H1 (cell line): ENCODE measurements at regions not wholly inside any gene's neighbourhood (a gene's known extent, or its start where the extent isn't known, plus 50 kb on each side); places are given as distances from the start of the nearest gene placed in this dataset.

Experiments
- CTCF ChIA-PET: fragments of 300-600 bp; sonication (Branson Sonifier 250); formaldehyde crosslinking; loops from one replicate; lab custom pipeline; 2021; ENCODE audit not compliant: partially characterized antibody; lab: Charles Lee
- POLR2A ChIA-PET: fragments of 300-600 bp; sonication (Branson Sonifier 250); formaldehyde crosslinking; loops from one replicate; lab custom pipeline; 2021; ENCODE audit warnings: inconsistent platforms; ENCODE audit not compliant: partially characterized antibody; lab: Charles Lee
- DNase-seq, 2 experiments: peaks; one replicate each; pipeline versions ENCODE4 v3.0.0 to v3.0.0-alpha.2; 2010 to 2022; ENCODE audit warnings: low spot score in 2 of 2, low read depth in 1 of 2, mixed read lengths in 1 of 2
- FAIRE-seq: peaks from 2 replicates; lab custom pipeline; 2011; peaks lifted over from hg19 to GRCh38; lab: Jason Lieb, UNC
- H2AFZ ChIP-seq: 2 replicates; pipeline ENCODE4 v1.8.1; 2012; ENCODE audit warnings: low read length, inconsistent platforms
- H2AK5ac ChIP-seq: 2 replicates; pipeline ENCODE4 v1.6.1; 2013; ENCODE audit warnings: low read depth, low read length
- H2BK120ac ChIP-seq: replicated peaks from 2 replicates; pipeline ENCODE3; 2013; ENCODE audit warnings: low read depth, low read length, inconsistent platforms
- H2BK12ac ChIP-seq: 2 replicates; pipeline ENCODE4 v1.6.1; 2013; ENCODE audit warnings: low read depth, low read length
- H2BK15ac ChIP-seq: 2 replicates; pipeline ENCODE4 v1.6.1; 2013; ENCODE audit warnings: low read length
- H2BK20ac ChIP-seq: 2 replicates; pipeline ENCODE4 v1.6.1; 2013; ENCODE audit warnings: low read length
- H2BK5ac ChIP-seq: 2 replicates; pipeline ENCODE4 v1.6.1; 2013; ENCODE audit warnings: low read depth, low read length
- H3K14ac ChIP-seq: 2 replicates; pipeline ENCODE4 v1.6.1; 2013; ENCODE audit warnings: inconsistent platforms; ENCODE audit not compliant: insufficient read length
- H3K18ac ChIP-seq: 2 replicates; pipeline ENCODE4 v1.6.1; 2013; ENCODE audit warnings: low read length; ENCODE audit errors: extremely low read depth
- H3K23ac ChIP-seq: 2 replicates; pipeline ENCODE4 v1.6.1; 2013; ENCODE audit warnings: inconsistent platforms; ENCODE audit not compliant: insufficient read length
- H3K23me2 ChIP-seq: 2 replicates; pipeline ENCODE4 v1.6.1; 2013; ENCODE audit warnings: low read depth, low read length
- H3K27ac ChIP-seq: 2 replicates; pipeline ENCODE4 v1.6.1; 2011; ENCODE audit warnings: low read depth, low read length, inconsistent platforms
- H3K27me3 ChIP-seq, 4 experiments: replicated peaks in 1 of 4; 1 replicate in 1 of 4; 2 replicates in 3 of 4; pipeline versions ENCODE4 v1.6.1 to v1.8.1; 2011 to 2013; ENCODE audit warnings: low read length in 3 of 4, mild to moderate bottlenecking in 3 of 4, inconsistent platforms in 2 of 4, mixed read lengths in 2 of 4, moderate library complexity in 1 of 4; ENCODE audit not compliant: control insufficient read depth in 3 of 4, insufficient read depth in 3 of 4; ENCODE audit errors: extremely low read depth in 1 of 4
- H3K36me3 ChIP-seq, 4 experiments: 2 replicates each; pipeline versions ENCODE4 v1.6.1 to v1.8.1; 2011 to 2013; ENCODE audit warnings: mild to moderate bottlenecking in 4 of 4, low read length in 3 of 4, moderate library complexity in 2 of 4, control low read depth in 1 of 4, inconsistent platforms in 1 of 4; ENCODE audit not compliant: insufficient read depth in 4 of 4, control insufficient read depth in 2 of 4
- H3K4ac ChIP-seq: replicated peaks from 2 replicates; pipeline ENCODE3; 2013; ENCODE audit warnings: low read length, low read depth, mixed read lengths, inconsistent platforms; ENCODE audit not compliant: insufficient read length
- H3K4me1 ChIP-seq, 4 experiments: replicated peaks in 1 of 4; 1 replicate in 1 of 4; 2 replicates in 3 of 4; pipeline versions ENCODE4 v1.6.1 to v1.8.1; 2011 to 2013; ENCODE audit warnings: low read length in 3 of 4, inconsistent platforms in 2 of 4, mixed read lengths in 1 of 4; ENCODE audit not compliant: insufficient read depth in 4 of 4, control insufficient read depth in 3 of 4
- H3K4me2 ChIP-seq, 2 experiments: 2 replicates each; pipeline versions ENCODE4 v1.6.1 to v1.8.1; 2011 to 2013; ENCODE audit warnings: low read depth in 2 of 2, low read length in 2 of 2, control low read depth in 1 of 2, inconsistent platforms in 1 of 2, mild to moderate bottlenecking in 1 of 2; ENCODE audit not compliant: insufficient read depth in 1 of 2
- H3K4me3 ChIP-seq, 4 experiments: fragments of 200-600, 300-600 bp in 1 of 4; sonication (generic), shearing (Covaris generic), sonication (Bioruptor Twin) in 1 of 4; 2 replicates each; pipeline versions ENCODE4 v1.5.1 to v1.8.1; 2011 to 2016; ENCODE audit warnings: low read length in 4 of 4, low read depth in 3 of 4, control low read depth in 2 of 4, inconsistent platforms in 2 of 4, mild to moderate bottlenecking in 2 of 4, mixed read lengths in 1 of 4, moderate library complexity in 1 of 4; ENCODE audit not compliant: insufficient read depth in 2 of 4; ENCODE audit errors: extremely low read depth in 1 of 4
- H3K56ac ChIP-seq: replicated peaks from 2 replicates; pipeline ENCODE3; 2013; ENCODE audit warnings: low read depth, mild to moderate bottlenecking, mixed read lengths, low read length, inconsistent platforms; ENCODE audit not compliant: insufficient read length
- H3K79me1 ChIP-seq: 2 replicates; pipeline ENCODE4 v1.6.1; 2013; ENCODE audit warnings: low read depth, low read length, control low read depth
- H3K79me2 ChIP-seq, 2 experiments: 2 replicates each; pipeline versions ENCODE4 v1.6.1 to v1.8.1; 2012 to 2013; ENCODE audit warnings: low read length in 2 of 2, mild to moderate bottlenecking in 2 of 2, inconsistent platforms in 1 of 2; ENCODE audit not compliant: insufficient read depth in 2 of 2, control insufficient read depth in 1 of 2
- H3K9ac ChIP-seq, 4 experiments: replicated peaks in 1 of 4; 1 replicate in 1 of 4; 2 replicates in 3 of 4; pipeline versions ENCODE4 v1.6.1 to v1.8.1; 2011 to 2013; ENCODE audit warnings: low read depth in 3 of 4, low read length in 3 of 4, control low read depth in 2 of 4, mild to moderate bottlenecking in 2 of 4, moderate library complexity in 2 of 4, inconsistent platforms in 1 of 4; ENCODE audit errors: extremely low read depth in 1 of 4
- H3K9me3 ChIP-seq, 2 experiments: 2 replicates each; pipeline versions ENCODE4 v1.6.1 to v1.8.1; 2012 to 2013; ENCODE audit warnings: mild to moderate bottlenecking in 2 of 2, moderate library complexity in 2 of 2, control low read depth in 1 of 2, inconsistent platforms in 1 of 2, low read depth in 1 of 2, low read length in 1 of 2, mixed read lengths in 1 of 2; ENCODE audit not compliant: insufficient read depth in 2 of 2
- H4K20me1 ChIP-seq, 2 experiments: replicated peaks in 1 of 2; 2 replicates each; pipeline versions ENCODE3 to v1.8.1; 2011 to 2013; ENCODE audit warnings: inconsistent platforms in 2 of 2, low read length in 2 of 2, mild to moderate bottlenecking in 1 of 2; ENCODE audit not compliant: insufficient read depth in 2 of 2, control insufficient read depth in 1 of 2
- H4K5ac ChIP-seq: 2 replicates; pipeline ENCODE4 v1.6.1; 2013; ENCODE audit warnings: low read length, low read depth, mixed read lengths, inconsistent platforms; ENCODE audit not compliant: insufficient read length
- H4K8ac ChIP-seq: 2 replicates; pipeline ENCODE4 v1.8.0; 2013; ENCODE audit warnings: mild to moderate bottlenecking, moderate library complexity, low read length, inconsistent platforms; ENCODE audit not compliant: insufficient read depth; ENCODE audit errors: extremely low read depth
- H4K91ac ChIP-seq: replicated peaks from 2 replicates; pipeline ENCODE3; 2013; ENCODE audit warnings: low read length, mixed read lengths, inconsistent platforms; ENCODE audit not compliant: insufficient read length
- WGBS, 2 experiments: shearing (Covaris generic) in 1 of 2; methylation state at CpG; one replicate each; pipeline versions ENCODE4 v1.1.6 to v1.1.7; 2013 to 2015; ENCODE audit warnings: low lambda C conversion rate in 2 of 2, mixed read lengths in 2 of 2, inconsistent platforms in 1 of 2, low coverage in 1 of 2, missing lambda C conversion rate in 1 of 2; ENCODE audit not compliant: insufficient replicate concordance in 2 of 2, insufficient coverage in 1 of 2, insufficient read length in 1 of 2; ENCODE audit errors: extremely low coverage in 1 of 2, missing lambda C conversion rate in 1 of 2; 5-methylcytosine and 5-hydroxymethylcytosine counted together

GRCh38 chr6:122072014-122072647 is 327.3 kb upstream of the HSF2 start:
- no peak for FAIRE-seq
- ChIA-PET POLR2A (no interaction called here), CTCF (no interaction called here)
- H3K23me2 ChIP-seq: peaks cover 1% of the 10 kb centered on the region; the same call in 1 of the 2 replicates
- no peak overlapping the region for H2BK20ac ChIP-seq
- H3K23ac ChIP-seq: no peak overlapping the region
- no peaks in the 10 kb centered on the region for H3K9me3 ChIP-seq
- H3K56ac ChIP-seq: no peak overlapping the region
- no peak overlapping the region for H3K4ac ChIP-seq
- H3K4me1 ChIP-seq: peaks cover 0 to 4% (median 0%) of the 10 kb centered on the region in 4 experiments; a peak in 2 of 7 replicates
- H3K4me2 ChIP-seq: no peak overlapping the region
- no peak for DNase-seq
- no peak overlapping the region for H2BK15ac ChIP-seq
- H3K27me3 ChIP-seq: peaks cover 0 to 1% (median 0%) of the 10 kb centered on the region in 4 experiments; a peak in 1 of 7 replicates
- H3K14ac ChIP-seq: no peak overlapping the region
- H3K79me1 ChIP-seq: no peaks in the 10 kb centered on the region
- no peaks in the 10 kb centered on the region for H3K36me3 ChIP-seq
- H4K8ac ChIP-seq: no peak overlapping the region
- no peaks in the 10 kb centered on the region for H3K79me2 ChIP-seq
- H3K9ac ChIP-seq: no peak overlapping the region
- H4K5ac ChIP-seq: no peak overlapping the region
- no peaks in the 10 kb centered on the region for H4K20me1 ChIP-seq
- no peak overlapping the region for H2BK5ac ChIP-seq
- WGBS, 2 experiments: 93% methylated on average over 8 of the region's 8 CpGs; no CpG with 5 or more reads in 1 of the 2 experiments
- H2BK12ac ChIP-seq: no peak overlapping the region
- no peak overlapping the region for H2BK120ac ChIP-seq
- H4K91ac ChIP-seq: no peak overlapping the region
- no peak overlapping the region for H2AK5ac ChIP-seq
- no peak overlapping the region for H3K27ac ChIP-seq
- no peak overlapping the region for H3K18ac ChIP-seq
- H2AFZ ChIP-seq: no peak overlapping the region
- H3K4me3 ChIP-seq: no peak overlapping the region
